B cell (primary cell): ENCODE measurements at regions not wholly inside any gene's neighbourhood (a gene's known extent, or its start where the extent isn't known, plus 50 kb on each side); places are given as distances from the start of the nearest gene placed in this dataset.

Experiments used
- ATAC-seq: fragments of 200-7000 bp; cut with Tn5 transposase; one replicate; pipeline ENCODE4 v1.10.0; 2021; ENCODE audit warnings: low read depth, mild to moderate bottlenecking, moderate number of reproducible peaks, moderate library complexity
- CTCF ChIA-PET: fragments of 350-600 bp; sonication (Branson Sonifier 250); formaldehyde crosslinking; loops from one replicate; lab custom pipeline; 2021; ENCODE audit warnings: antibody characterized with exemption, inconsistent platforms; lab: Charles Lee
- POLR2A ChIA-PET: fragments of 350-600 bp; sonication (Branson Sonifier 250); formaldehyde crosslinking; loops from one replicate; lab custom pipeline; 2021; ENCODE audit warnings: antibody characterized with exemption; lab: Charles Lee
- DNase-seq: peaks from one replicate; pipeline ENCODE4 v3.0.0; 2013
- H2AFZ ChIP-seq: 2 replicates; pipeline ENCODE4 v1.6.1; 2012; ENCODE audit warnings: mild to moderate bottlenecking, low read depth, low read length; ENCODE audit not compliant: insufficient read depth, poor library complexity, severe bottlenecking
- H3K27ac ChIP-seq, 2 donors: 1 replicate in 1 of 2; 2 replicates in 1 of 2; pipeline ENCODE4 v1.5.1; 2012 to 2013; ENCODE audit warnings: low read length in 2 of 2, mild to moderate bottlenecking in 2 of 2, moderate library complexity in 1 of 2
- H3K27me3 ChIP-seq, 4 experiments: fragments of 200-600 bp in 1 of 4; sonication (generic) in 1 of 4; replicated peaks in 1 of 4; 1 replicate in 2 of 4; 2 replicates in 2 of 4; pipeline versions ENCODE4 v1.6.1 to v1.7.0; 2013 to 2016; ENCODE audit warnings: low read length in 3 of 4, mild to moderate bottlenecking in 2 of 4, mixed read lengths in 1 of 4, moderate library complexity in 1 of 4; ENCODE audit not compliant: insufficient read depth in 4 of 4, control insufficient read depth in 3 of 4; ENCODE audit errors: control extremely low read depth in 1 of 4
- H3K36me3 ChIP-seq, 2 experiments: replicated peaks in 1 of 2; 1 replicate in 1 of 2; 2 replicates in 1 of 2; pipeline versions ENCODE4 v1.6.1 to v1.7.1; 2013; ENCODE audit warnings: low read length in 1 of 2; ENCODE audit not compliant: insufficient read depth in 2 of 2, control insufficient read depth in 1 of 2; ENCODE audit errors: control extremely low read depth in 1 of 2, extremely low read depth in 1 of 2
- H3K4me1 ChIP-seq, 2 donors: fragments of 200-600 bp in 1 of 2; sonication (generic) in 1 of 2; 1 replicate in 1 of 2; 2 replicates in 1 of 2; pipeline versions ENCODE4 v1.5.1 to v1.6.1; 2013 to 2017; ENCODE audit warnings: low read length in 2 of 2; ENCODE audit not compliant: control insufficient read depth in 2 of 2, insufficient read depth in 2 of 2
- H3K4me2 ChIP-seq: replicated peaks from 2 replicates; pipeline ENCODE3; 2012; ENCODE audit warnings: mild to moderate bottlenecking, low read depth, low read length; ENCODE audit not compliant: poor library complexity, severe bottlenecking
- H3K4me3 ChIP-seq, 5 experiments: fragments of 200-600 bp in 1 of 5; sonication (generic) in 1 of 5; 1 replicate in 3 of 5; 2 replicates in 2 of 5; pipeline versions ENCODE4 v1.5.1 to v1.7.0; 2011 to 2016; ENCODE audit warnings: low read length in 4 of 5, mild to moderate bottlenecking in 4 of 5, low read depth in 2 of 5, control low read depth in 1 of 5, moderate library complexity in 1 of 5; ENCODE audit not compliant: insufficient read depth in 1 of 5; ENCODE audit errors: control extremely low read depth in 1 of 5, extremely low read depth in 1 of 5
- H3K79me2 ChIP-seq: fragments of 200-600 bp; sonication (generic); one replicate; pipeline ENCODE4 v1.6.0; 2016; ENCODE audit warnings: low read length; ENCODE audit not compliant: control insufficient read depth, insufficient read depth
- H3K9ac ChIP-seq: fragments of 200-600 bp; sonication (generic); 2 replicates; pipeline ENCODE4 v1.6.1; 2017; ENCODE audit warnings: mild to moderate bottlenecking, low read length, moderate library complexity
- H3K9me3 ChIP-seq, 3 donors: one replicate each; pipeline versions ENCODE4 v1.6.1 to v1.7.1; 2013; ENCODE audit warnings: low read length in 2 of 3; ENCODE audit not compliant: control insufficient read depth in 2 of 3, insufficient read depth in 1 of 3; ENCODE audit errors: control extremely low read depth in 1 of 3
- H4K20me1 ChIP-seq: 2 replicates; pipeline ENCODE4 v1.6.0; 2012; ENCODE audit warnings: mild to moderate bottlenecking, low read length; ENCODE audit not compliant: insufficient read depth, control insufficient read depth, poor library complexity, severe bottlenecking
- H3K27ac Mint-ChIP-seq: one replicate; pipeline ENCODE4 v1.8.0; 2021; ENCODE audit warnings: mixed read lengths
- H3K27me3 Mint-ChIP-seq: one replicate; pipeline ENCODE4 v1.8.0; 2021; ENCODE audit warnings: mixed read lengths
- H3K4me1 Mint-ChIP-seq: one replicate; pipeline ENCODE4 v1.8.0; 2021; ENCODE audit warnings: mixed read lengths
- H3K4me3 Mint-ChIP-seq: one replicate; pipeline ENCODE4 v1.8.0; 2021; ENCODE audit warnings: mixed read lengths
- H3K9me3 Mint-ChIP-seq: one replicate; pipeline ENCODE4 v1.8.0; 2022; ENCODE audit warnings: mixed read lengths; ENCODE audit not compliant: insufficient read depth
- EZH2 ChIP-seq: IDR thresholded peaks from 2 replicates; pipeline ENCODE4 v1.6.1; 2012; ENCODE audit warnings: borderline replicate concordance, low read depth, mild to moderate bottlenecking, moderate library complexity, low read length; ENCODE audit not compliant: insufficient read depth, poor library complexity, severe bottlenecking
- WGBS: methylation state at CpG from one replicate; pipeline ENCODE4 v1.1.5; 2013; ENCODE audit warnings: missing lambda C conversion rate; ENCODE audit not compliant: insufficient coverage; 5-methylcytosine and 5-hydroxymethylcytosine counted together
- intact Hi-C: fragments of 100-400 bp; cut with micrococcal nuclease; formaldehyde crosslinking; loops from one replicate; pipeline ENCODE4 v1.10.0; 2022
- TF ChIP-seq, protein P1 (sequence below): fragments of 200-600 bp; IDR thresholded peaks from one replicate; pipeline ENCODE4 v1.8.0; 2022; ENCODE audit warnings: antibody characterized with exemption, mild to moderate bottlenecking

DNA sequence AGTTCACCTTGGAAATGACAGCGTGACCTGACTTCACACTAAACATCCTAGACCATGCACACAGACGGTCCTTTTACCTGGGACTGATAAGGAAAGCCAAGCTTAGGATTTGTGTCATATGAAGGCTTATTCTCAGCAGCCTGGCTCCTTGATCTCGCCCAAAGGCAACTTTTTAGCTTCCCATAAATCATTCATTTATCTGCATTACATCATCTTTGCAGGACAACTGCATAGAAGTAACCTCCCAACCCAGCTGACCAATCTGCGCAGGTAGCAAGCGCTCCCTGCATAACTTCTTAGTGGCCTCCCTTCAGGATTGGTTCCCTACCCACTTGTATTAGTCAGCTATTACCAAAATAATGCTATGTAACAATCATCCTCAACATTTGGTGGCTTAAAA, 389.9 kb upstream of the PROK2 start:
- peaks cover 0 to 5% (median 1%) of the 10 kb centered on the region in 4 experiments for H3K27me3 ChIP-seq
- intact Hi-C loops, result loop anchor here (5.0 kb wide), 2 partner anchors 73 to 97 kb away; no protein-coding TSS in a partner anchor

DNA sequence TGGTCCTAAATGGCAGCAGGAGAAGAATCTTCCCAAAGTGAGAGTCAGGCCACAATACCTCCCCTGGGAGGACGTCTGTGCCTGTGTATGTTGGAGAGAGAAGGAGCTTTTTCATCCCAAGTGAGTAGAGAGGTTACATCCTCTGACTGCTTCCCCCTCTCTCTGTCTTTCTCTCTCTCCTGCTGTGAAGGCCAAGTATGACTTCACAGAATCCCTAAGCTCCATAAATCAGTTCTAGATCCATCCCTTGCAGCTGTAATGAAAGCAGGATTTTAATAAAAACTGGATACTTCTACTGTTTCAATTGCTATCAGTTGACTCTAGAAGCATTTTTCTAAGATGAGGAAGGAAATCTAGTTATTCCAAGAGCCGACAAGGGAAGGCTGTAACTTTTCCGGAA, 389.1 kb upstream of the PROK2 start:
- no peak overlapping the region for H3K27ac Mint-ChIP-seq

More for the DNA sequence above, 389.9 kb upstream of the PROK2 start:
- Histone ChIP-seq H3K4me3 (no peak overlapping the region), H3K4me1 (peaks cover 49 to 50% of the 10 kb centered on the region in 2 donors), H3K9ac (no peak overlapping the region), H3K27ac (no peak overlapping the region), H3K79me2 (no peaks in the 10 kb centered on the region), H3K9me3 (peaks cover 0 to 2% (median 0%) of the 10 kb centered on the region in 3 donors), H3K4me2 (no peak overlapping the region), H4K20me1 (no peaks in the 10 kb centered on the region), H2AFZ (no peak overlapping the region), H3K36me3 (no peaks in the 10 kb centered on the region)
- Mint-ChIP-seq H3K27ac (no peak overlapping the region), H3K4me3 (no peak overlapping the region), H3K9me3 (no peaks in the 10 kb centered on the region), H3K4me1 (peaks cover 62% of the 10 kb centered on the region), H3K27me3 (peaks cover 24% of the 10 kb centered on the region)
- ChIA-PET CTCF (interaction anchor here (0.7 to 1.2 kb wide), 2 partner anchors 10 to 986 kb away, joined by 3 read pairs; no protein-coding TSS in a partner anchor), POLR2A (no interaction called here)
- ATAC-seq (no peak), DNase-seq (no peak)
- TF ChIP-seq EZH2, result no peak
- TF ChIP-seq, protein P1, sequence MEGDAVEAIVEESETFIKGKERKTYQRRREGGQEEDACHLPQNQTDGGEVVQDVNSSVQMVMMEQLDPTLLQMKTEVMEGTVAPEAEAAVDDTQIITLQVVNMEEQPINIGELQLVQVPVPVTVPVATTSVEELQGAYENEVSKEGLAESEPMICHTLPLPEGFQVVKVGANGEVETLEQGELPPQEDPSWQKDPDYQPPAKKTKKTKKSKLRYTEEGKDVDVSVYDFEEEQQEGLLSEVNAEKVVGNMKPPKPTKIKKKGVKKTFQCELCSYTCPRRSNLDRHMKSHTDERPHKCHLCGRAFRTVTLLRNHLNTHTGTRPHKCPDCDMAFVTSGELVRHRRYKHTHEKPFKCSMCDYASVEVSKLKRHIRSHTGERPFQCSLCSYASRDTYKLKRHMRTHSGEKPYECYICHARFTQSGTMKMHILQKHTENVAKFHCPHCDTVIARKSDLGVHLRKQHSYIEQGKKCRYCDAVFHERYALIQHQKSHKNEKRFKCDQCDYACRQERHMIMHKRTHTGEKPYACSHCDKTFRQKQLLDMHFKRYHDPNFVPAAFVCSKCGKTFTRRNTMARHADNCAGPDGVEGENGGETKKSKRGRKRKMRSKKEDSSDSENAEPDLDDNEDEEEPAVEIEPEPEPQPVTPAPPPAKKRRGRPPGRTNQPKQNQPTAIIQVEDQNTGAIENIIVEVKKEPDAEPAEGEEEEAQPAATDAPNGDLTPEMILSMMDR, result no peak
- 100% methylated on average over 3 of the region's 5 CpGs for WGBS

More for the DNA sequence above, 389.1 kb upstream of the PROK2 start:
- no peaks in the 10 kb centered on the region for H3K79me2 ChIP-seq
- intact Hi-C loops, result no loop called here
- H3K27ac ChIP-seq, result no peak overlapping the region
- H3K9ac ChIP-seq, result no peak overlapping the region
- H2AFZ ChIP-seq, result no peak overlapping the region
- peaks cover 63% of the 10 kb centered on the region for H3K4me1 Mint-ChIP-seq
- H3K36me3 ChIP-seq, result no peaks in the 10 kb centered on the region
- no peak for TF ChIP-seq EZH2
- TF ChIP-seq, protein P1, result no peak
- H3K4me3 ChIP-seq, result no peak overlapping the region
- H3K4me3 Mint-ChIP-seq, result no peak overlapping the region
- peaks cover 0 to 5% (median 1%) of the 10 kb centered on the region in 4 experiments for H3K27me3 ChIP-seq
- ATAC-seq, result no peak
- ChIA-PET POLR2A (no interaction called here), CTCF (interaction anchor here (1.0 to 1.2 kb wide), 2 partner anchors 10 to 243 kb away, joined by 3 to 6 read pairs; no protein-coding TSS in a partner anchor)
- no peaks in the 10 kb centered on the region for H4K20me1 ChIP-seq
- H3K27me3 Mint-ChIP-seq, result peaks cover 21% of the 10 kb centered on the region
- no peaks in the 10 kb centered on the region for H3K9me3 Mint-ChIP-seq
- H3K4me2 ChIP-seq, result no peak overlapping the region
- H3K4me1 ChIP-seq, result peaks cover 53% of the 10 kb centered on the region in 2 donors
- H3K9me3 ChIP-seq, result peaks cover 0 to 2% (median 0%) of the 10 kb centered on the region in 3 donors
- 90% methylated on average over 2 of the region's 3 CpGs for WGBS
- no peak for DNase-seq
